ENCODE measurements at regions not wholly inside any gene's neighbourhood (a gene's known extent, or its start where the extent isn't known, plus 50 kb on each side); places are given as distances from the start of the nearest gene placed in this dataset.

GRCh38 chr1:38097284-38097898 lies 50.8 kb upstream of the POU3F1 start:
- no peak for FAIRE-seq
- DNase-seq (ENCODE audit: insufficient read length, low spot score): no peak
- no peak for TF ChIP-seq SPI1 (IDR thresholded peaks at IDR 0.05; ENCODE audit: low read depth, low read length)
- TF ChIP-seq PAX5 (IDR thresholded peaks at IDR 0.05; ENCODE audit: insufficient read depth, low read length, severe bottlenecking): no peak
- no peak for TF ChIP-seq POLR2A (IDR thresholded peaks at IDR 0.05; ENCODE audit: low read depth, low read length)
- TF ChIP-seq TAF1 (IDR thresholded peaks at IDR 0.05; ENCODE audit: low read depth, low read length): no peak
- TF ChIP-seq POU2F2 (IDR thresholded peaks at IDR 0.05; ENCODE audit: low read depth, low read length): no peak
- TF ChIP-seq POLR2AphosphoS5 (IDR thresholded peaks at IDR 0.05; ENCODE audit: low read depth, low read length): no peak

Data from GM12891 (cell line).